ENCODE measurements at regions not wholly inside any gene's neighbourhood (a gene's known extent, or its start where the extent isn't known, plus 50 kb on each side); places are given as distances from the start of the nearest gene placed in this dataset.
A peak's percentile ranks its signal among the peaks of the same experiment; 100 is the strongest.

DNA sequence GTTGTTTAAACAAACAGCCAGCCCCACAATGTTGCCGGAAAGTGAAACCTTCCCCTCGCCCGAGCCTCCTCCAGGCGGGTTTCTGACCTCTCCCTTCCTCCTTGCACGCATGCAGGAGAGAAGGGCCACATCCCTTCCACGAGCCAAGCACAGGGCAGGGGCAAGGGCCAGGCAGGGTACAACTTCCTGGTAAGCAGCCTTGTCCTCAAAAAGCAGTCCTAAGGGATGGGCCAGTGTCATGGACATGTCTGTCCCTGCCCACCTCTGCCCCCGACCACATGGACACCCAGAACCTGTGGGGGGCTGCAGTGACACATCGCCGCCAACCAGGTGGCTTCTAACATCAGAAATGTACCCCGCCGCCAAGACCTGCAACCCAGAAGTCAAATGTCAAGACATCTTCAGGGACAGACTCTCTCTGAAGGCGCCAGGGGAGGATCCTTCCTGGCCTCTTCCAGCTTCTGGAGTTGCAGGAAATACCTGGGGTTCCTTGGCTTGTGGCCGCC, 145.3 kb downstream of the CRYBB2 start:
- 73% methylated on average over 13 of the region's 13 CpGs for WGBS
- Histone ChIP-seq H3K4me3 (ENCODE audit: low read depth in 1 of 3, low read length in 3 of 3) (no peak overlapping the region), H3K27ac (ENCODE audit: low read depth in 1 of 2, low read length in 2 of 2) (no peak overlapping the region), H3K27me3 (ENCODE audit: control insufficient read depth in 4 of 4, insufficient read depth in 4 of 4, low read length in 3 of 4) (no peaks in the 10 kb centered on the region), H3K36me3 (ENCODE audit: control insufficient read depth in 4 of 4, insufficient read depth in 3 of 4, low read depth in 1 of 4, low read length in 3 of 4) (peaks cover 0 to 7% (median 3%) of the 10 kb centered on the region in 4 donors), H3K9me3 (ENCODE audit: control insufficient read depth in 4 of 4, low read length in 3 of 4) (no peaks in the 10 kb centered on the region), H3K4me1 (ENCODE audit: control insufficient read depth in 4 of 4, insufficient read depth in 4 of 4, low read length in 3 of 4) (peaks cover 0 to 13% (median 4%) of the 10 kb centered on the region in 4 donors), H3K9ac (ENCODE audit: low read depth in 1 of 2, low read length in 2 of 2) (no peak overlapping the region)
- DNase-seq (ENCODE audit: low spot score) = no peak
- TF ChIP-seq NR2F2 (IDR thresholded peaks at IDR 0.05) (peak; percentile 67), SP1 (IDR thresholded peaks at IDR 0.05) (no peak)

DNA sequence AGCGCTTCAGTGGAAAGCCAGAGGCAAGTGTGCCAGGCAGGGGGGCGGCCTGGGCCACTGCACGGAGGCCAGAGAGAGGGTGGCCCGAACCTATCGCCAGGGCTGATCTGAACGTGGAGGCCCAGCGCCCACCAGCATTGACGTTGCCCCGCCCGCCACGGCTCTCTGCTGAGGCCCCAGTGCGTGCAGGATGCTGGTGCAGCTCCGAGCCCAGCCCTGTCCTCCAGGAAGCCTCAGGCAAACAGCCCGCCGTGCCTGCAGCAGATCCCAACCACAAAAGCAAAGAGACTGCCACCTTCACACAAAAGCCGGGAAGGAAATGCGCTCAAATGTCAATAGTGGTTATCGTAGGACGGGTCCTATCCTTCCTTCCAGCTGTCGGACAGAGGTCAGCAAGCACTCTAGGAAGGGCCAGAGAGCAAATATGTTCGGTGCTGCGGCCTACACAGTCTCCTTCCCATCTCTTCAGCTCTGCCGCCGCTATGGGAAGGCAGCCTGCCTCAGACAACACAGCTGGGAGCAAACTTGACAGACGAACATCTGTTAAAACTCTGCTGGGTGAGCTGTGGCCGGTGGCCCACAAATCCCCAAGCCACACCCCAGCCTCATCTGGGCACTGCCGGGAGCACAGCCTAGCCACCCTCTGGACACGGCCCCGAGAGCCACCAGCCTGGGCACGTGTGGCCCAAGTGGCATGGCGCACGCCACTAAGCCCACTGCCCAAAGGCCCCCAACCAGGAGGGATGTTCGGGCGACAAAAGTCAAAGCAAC, 146.2 kb downstream of the CRYBB2 start:
- H3K4me1 ChIP-seq (ENCODE audit: control insufficient read depth in 4 of 4, insufficient read depth in 4 of 4, low read length in 3 of 4) = peaks cover 0 to 13% (median 4%) of the 10 kb centered on the region in 4 donors
- H3K9me3 ChIP-seq (ENCODE audit: control insufficient read depth in 4 of 4, low read length in 3 of 4) = no peaks in the 10 kb centered on the region
- WGBS = 82% methylated on average over 34 of the region's 34 CpGs

DNA sequence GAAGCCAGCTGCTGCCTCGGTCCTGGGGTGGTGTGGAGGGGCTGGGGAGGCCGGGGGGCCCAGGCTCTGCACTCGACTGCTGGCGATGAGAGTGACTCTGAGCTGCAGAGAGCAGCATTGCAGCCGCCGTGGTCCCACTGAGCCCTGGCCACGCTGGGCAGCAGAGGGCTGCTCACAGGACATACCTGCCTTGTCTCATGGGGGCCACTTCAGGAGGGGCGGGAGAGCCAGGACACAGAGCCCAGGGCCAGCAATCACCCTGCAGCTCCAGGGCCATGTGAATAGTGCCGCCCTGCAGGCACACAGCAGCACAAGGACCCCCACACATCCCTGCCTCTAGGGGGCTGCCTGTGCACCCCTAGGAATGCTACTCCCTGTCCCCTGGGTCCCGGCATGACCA, 147.0 kb downstream of the CRYBB2 start:
- TF ChIP-seq, protein P1, sequence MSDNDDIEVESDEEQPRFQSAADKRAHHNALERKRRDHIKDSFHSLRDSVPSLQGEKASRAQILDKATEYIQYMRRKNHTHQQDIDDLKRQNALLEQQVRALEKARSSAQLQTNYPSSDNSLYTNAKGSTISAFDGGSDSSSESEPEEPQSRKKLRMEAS (IDR thresholded peaks at IDR 0.05) = no peak
- TF ChIP-seq, protein P2, sequence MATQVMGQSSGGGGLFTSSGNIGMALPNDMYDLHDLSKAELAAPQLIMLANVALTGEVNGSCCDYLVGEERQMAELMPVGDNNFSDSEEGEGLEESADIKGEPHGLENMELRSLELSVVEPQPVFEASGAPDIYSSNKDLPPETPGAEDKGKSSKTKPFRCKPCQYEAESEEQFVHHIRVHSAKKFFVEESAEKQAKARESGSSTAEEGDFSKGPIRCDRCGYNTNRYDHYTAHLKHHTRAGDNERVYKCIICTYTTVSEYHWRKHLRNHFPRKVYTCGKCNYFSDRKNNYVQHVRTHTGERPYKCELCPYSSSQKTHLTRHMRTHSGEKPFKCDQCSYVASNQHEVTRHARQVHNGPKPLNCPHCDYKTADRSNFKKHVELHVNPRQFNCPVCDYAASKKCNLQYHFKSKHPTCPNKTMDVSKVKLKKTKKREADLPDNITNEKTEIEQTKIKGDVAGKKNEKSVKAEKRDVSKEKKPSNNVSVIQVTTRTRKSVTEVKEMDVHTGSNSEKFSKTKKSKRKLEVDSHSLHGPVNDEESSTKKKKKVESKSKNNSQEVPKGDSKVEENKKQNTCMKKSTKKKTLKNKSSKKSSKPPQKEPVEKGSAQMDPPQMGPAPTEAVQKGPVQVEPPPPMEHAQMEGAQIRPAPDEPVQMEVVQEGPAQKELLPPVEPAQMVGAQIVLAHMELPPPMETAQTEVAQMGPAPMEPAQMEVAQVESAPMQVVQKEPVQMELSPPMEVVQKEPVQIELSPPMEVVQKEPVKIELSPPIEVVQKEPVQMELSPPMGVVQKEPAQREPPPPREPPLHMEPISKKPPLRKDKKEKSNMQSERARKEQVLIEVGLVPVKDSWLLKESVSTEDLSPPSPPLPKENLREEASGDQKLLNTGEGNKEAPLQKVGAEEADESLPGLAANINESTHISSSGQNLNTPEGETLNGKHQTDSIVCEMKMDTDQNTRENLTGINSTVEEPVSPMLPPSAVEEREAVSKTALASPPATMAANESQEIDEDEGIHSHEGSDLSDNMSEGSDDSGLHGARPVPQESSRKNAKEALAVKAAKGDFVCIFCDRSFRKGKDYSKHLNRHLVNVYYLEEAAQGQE (IDR thresholded peaks at IDR 0.05) = no peak
- TF ChIP-seq, protein P3, sequence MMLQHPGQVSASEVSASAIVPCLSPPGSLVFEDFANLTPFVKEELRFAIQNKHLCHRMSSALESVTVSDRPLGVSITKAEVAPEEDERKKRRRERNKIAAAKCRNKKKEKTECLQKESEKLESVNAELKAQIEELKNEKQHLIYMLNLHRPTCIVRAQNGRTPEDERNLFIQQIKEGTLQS (IDR thresholded peaks at IDR 0.05) = no peak
- no peak for TF ChIP-seq HNF4A (conservative IDR thresholded peaks at IDR 0.05)
- TF ChIP-seq HNF4G (IDR thresholded peaks at IDR 0.05) = no peak
- TF ChIP-seq, protein P4, sequence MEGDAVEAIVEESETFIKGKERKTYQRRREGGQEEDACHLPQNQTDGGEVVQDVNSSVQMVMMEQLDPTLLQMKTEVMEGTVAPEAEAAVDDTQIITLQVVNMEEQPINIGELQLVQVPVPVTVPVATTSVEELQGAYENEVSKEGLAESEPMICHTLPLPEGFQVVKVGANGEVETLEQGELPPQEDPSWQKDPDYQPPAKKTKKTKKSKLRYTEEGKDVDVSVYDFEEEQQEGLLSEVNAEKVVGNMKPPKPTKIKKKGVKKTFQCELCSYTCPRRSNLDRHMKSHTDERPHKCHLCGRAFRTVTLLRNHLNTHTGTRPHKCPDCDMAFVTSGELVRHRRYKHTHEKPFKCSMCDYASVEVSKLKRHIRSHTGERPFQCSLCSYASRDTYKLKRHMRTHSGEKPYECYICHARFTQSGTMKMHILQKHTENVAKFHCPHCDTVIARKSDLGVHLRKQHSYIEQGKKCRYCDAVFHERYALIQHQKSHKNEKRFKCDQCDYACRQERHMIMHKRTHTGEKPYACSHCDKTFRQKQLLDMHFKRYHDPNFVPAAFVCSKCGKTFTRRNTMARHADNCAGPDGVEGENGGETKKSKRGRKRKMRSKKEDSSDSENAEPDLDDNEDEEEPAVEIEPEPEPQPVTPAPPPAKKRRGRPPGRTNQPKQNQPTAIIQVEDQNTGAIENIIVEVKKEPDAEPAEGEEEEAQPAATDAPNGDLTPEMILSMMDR (IDR thresholded peaks at IDR 0.05; ENCODE audit: low read depth, low read length, missing input control) = no peak
- TF ChIP-seq SP1 (IDR thresholded peaks at IDR 0.05) = no peak
- TF ChIP-seq FOXA1 (IDR thresholded peaks at IDR 0.05) = no peak
- no peak for TF ChIP-seq RXRA (IDR thresholded peaks at IDR 0.05)
- no peak for TF ChIP-seq NR2F2 (IDR thresholded peaks at IDR 0.05)
- no peak for TF ChIP-seq JUND (IDR thresholded peaks at IDR 0.05)
- no peak for TF ChIP-seq GABPA (IDR thresholded peaks at IDR 0.05 in 1 of 2, conservative IDR thresholded peaks at IDR 0.05 in 1 of 2)
- TF ChIP-seq EGR1 (IDR thresholded peaks at IDR 0.05; ENCODE audit: low read depth in 2 of 2) = no peak
- TF ChIP-seq RAD21 (IDR thresholded peaks at IDR 0.05) = no peak
- DNase-seq (ENCODE audit: low spot score) = no peak
- no peak overlapping the region for H3K9ac ChIP-seq (ENCODE audit: low read depth in 1 of 2, low read length in 2 of 2)
- no peaks in the 10 kb centered on the region for H3K27me3 ChIP-seq (ENCODE audit: control insufficient read depth in 4 of 4, insufficient read depth in 4 of 4, low read length in 3 of 4)
- no peaks in the 10 kb centered on the region for H3K9me3 ChIP-seq (ENCODE audit: control insufficient read depth in 4 of 4, low read length in 3 of 4)
- no peak overlapping the region for H3K4me3 ChIP-seq (ENCODE audit: low read depth in 1 of 3, low read length in 3 of 3)
- WGBS = 97% methylated on average over 10 of the region's 10 CpGs
- peaks cover 0 to 5% (median 2%) of the 10 kb centered on the region in 4 donors for H3K36me3 ChIP-seq (ENCODE audit: control insufficient read depth in 4 of 4, insufficient read depth in 3 of 4, low read depth in 1 of 4, low read length in 3 of 4)
- peaks cover 0 to 13% (median 4%) of the 10 kb centered on the region in 4 donors for H3K4me1 ChIP-seq (ENCODE audit: control insufficient read depth in 4 of 4, insufficient read depth in 4 of 4, low read length in 3 of 4)
- no peak overlapping the region for H3K27ac ChIP-seq (ENCODE audit: low read depth in 1 of 2, low read length in 2 of 2)

More for the DNA sequence above, 146.2 kb downstream of the CRYBB2 start:
- Histone ChIP-seq H3K36me3 (ENCODE audit: control insufficient read depth in 4 of 4, insufficient read depth in 3 of 4, low read depth in 1 of 4, low read length in 3 of 4) (peaks cover 0 to 2% (median 0%) of the 10 kb centered on the region in 4 donors), H3K27ac (ENCODE audit: low read depth in 1 of 2, low read length in 2 of 2) (peak overlapping the region in 1 of 2 donors; percentile 18), H3K27me3 (ENCODE audit: control insufficient read depth in 4 of 4, insufficient read depth in 4 of 4, low read length in 3 of 4) (no peaks in the 10 kb centered on the region), H3K9ac (ENCODE audit: low read depth in 1 of 2, low read length in 2 of 2) (no peak overlapping the region), H3K4me3 (ENCODE audit: low read depth in 1 of 3, low read length in 3 of 3) (no peak overlapping the region)
- TF ChIP-seq NR2F2 (IDR thresholded peaks at IDR 0.05) (peak; percentile 96), RXRA (IDR thresholded peaks at IDR 0.05) (peak in 1 of 2 donors; percentile 6), RAD21 (IDR thresholded peaks at IDR 0.05) (peak in 1 of 2 donors; percentile 35), YY1 (IDR thresholded peaks at IDR 0.05) (no peak), EGR1 (IDR thresholded peaks at IDR 0.05; ENCODE audit: low read depth in 2 of 2) (no peak), TAF1 (conservative IDR thresholded peaks at IDR 0.05) (no peak)
- TF ChIP-seq, protein P3 (IDR thresholded peaks at IDR 0.05) = no peak
- TF ChIP-seq, protein P4 (IDR thresholded peaks at IDR 0.05; ENCODE audit: low read depth, low read length, missing input control) = no peak
- DNase-seq (ENCODE audit: low spot score) = no peak
